Osteocyte (in vitro differentiated cells): ENCODE measurements at regions not wholly inside any gene's neighbourhood (a gene's known extent, or its start where the extent isn't known, plus 50 kb on each side); places are given as distances from the start of the nearest gene placed in this dataset.

Experiments used
- DNase-seq: peaks from one replicate; pipeline ENCODE4 v3.0.0; 2021; ENCODE audit warnings: mixed read lengths; ENCODE audit not compliant: unreplicated experiment; ENCODE audit errors: extremely low spot score
- H3K27ac Mint-ChIP-seq: one replicate; pipeline ENCODE4 v1.8.0; 2021; ENCODE audit warnings: mild to moderate bottlenecking, mixed read lengths; ENCODE audit not compliant: unreplicated experiment
- H3K27me3 Mint-ChIP-seq: one replicate; pipeline ENCODE4 v1.8.0; 2021; ENCODE audit warnings: mixed read lengths; ENCODE audit not compliant: unreplicated experiment
- H3K36me3 Mint-ChIP-seq: one replicate; pipeline ENCODE4 v1.8.0; 2021; ENCODE audit warnings: mixed read lengths; ENCODE audit not compliant: unreplicated experiment
- H3K4me1 Mint-ChIP-seq: one replicate; pipeline ENCODE4 v1.8.0; 2021; ENCODE audit warnings: mixed read lengths; ENCODE audit not compliant: unreplicated experiment
- H3K4me3 Mint-ChIP-seq: one replicate; pipeline ENCODE4 v1.8.0; 2021; ENCODE audit warnings: mild to moderate bottlenecking, moderate library complexity, mixed read lengths; ENCODE audit not compliant: unreplicated experiment
- H3K9me3 Mint-ChIP-seq: one replicate; pipeline ENCODE4 v1.8.0; 2021; ENCODE audit warnings: mixed read lengths; ENCODE audit not compliant: unreplicated experiment
- TF ChIP-seq, protein P1 (sequence below): fragments of 200-600 bp; sonication (generic); IDR thresholded peaks from 2 replicates; pipeline ENCODE4 v1.5.0; 2021; ENCODE audit warnings: antibody characterized with exemption, mild to moderate bottlenecking, moderate library complexity

DNA sequence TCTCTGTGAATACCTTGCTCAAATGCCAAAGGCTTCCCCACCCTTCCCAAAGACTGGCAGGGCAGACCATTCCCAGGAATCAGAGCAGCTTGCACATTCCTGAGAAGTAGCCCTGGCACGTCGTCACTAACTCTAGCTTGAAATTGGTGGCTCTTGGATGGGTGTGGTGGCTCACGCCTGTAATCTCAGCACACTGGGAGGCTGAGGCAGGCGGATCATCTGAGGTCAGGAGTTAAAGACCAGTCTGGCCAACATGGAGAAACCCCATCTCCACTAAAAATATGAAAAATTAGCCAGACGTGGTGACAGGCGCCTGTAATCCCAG, 108.2 kb upstream of the MPP7 start:
- Mint-ChIP-seq H3K9me3 (no peaks in the 10 kb centered on the region), H3K4me3 (no peak overlapping the region), H3K27ac (no peak overlapping the region), H3K27me3 (peaks cover 30% of the 10 kb centered on the region), H3K4me1 (no peaks in the 10 kb centered on the region), H3K36me3 (no peaks in the 10 kb centered on the region)
- no peak for DNase-seq
- TF ChIP-seq, protein P1, sequence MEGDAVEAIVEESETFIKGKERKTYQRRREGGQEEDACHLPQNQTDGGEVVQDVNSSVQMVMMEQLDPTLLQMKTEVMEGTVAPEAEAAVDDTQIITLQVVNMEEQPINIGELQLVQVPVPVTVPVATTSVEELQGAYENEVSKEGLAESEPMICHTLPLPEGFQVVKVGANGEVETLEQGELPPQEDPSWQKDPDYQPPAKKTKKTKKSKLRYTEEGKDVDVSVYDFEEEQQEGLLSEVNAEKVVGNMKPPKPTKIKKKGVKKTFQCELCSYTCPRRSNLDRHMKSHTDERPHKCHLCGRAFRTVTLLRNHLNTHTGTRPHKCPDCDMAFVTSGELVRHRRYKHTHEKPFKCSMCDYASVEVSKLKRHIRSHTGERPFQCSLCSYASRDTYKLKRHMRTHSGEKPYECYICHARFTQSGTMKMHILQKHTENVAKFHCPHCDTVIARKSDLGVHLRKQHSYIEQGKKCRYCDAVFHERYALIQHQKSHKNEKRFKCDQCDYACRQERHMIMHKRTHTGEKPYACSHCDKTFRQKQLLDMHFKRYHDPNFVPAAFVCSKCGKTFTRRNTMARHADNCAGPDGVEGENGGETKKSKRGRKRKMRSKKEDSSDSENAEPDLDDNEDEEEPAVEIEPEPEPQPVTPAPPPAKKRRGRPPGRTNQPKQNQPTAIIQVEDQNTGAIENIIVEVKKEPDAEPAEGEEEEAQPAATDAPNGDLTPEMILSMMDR, result no peak

DNA sequence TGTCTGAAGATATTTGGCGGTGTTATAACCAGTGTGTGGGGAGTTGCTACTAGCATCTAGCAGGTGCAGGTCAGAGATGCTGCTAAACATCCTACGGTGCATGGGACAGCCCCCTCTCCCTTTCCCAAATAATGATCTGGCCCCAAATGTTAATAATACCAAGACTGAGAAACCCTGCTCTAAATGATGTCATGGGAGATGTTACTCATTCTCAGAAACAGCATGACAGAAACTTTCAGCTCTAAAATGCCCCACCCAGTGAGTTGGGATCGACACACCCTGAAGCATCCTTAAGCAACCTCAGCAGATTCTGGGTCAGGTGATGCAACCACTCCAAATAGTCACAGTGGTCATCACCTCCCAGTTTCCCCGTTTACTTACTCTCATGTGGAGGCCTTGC, 108.8 kb upstream of the MPP7 start:
- DNase-seq, result no peak
- Mint-ChIP-seq H3K36me3 (no peaks in the 10 kb centered on the region), H3K4me3 (no peak overlapping the region), H3K27ac (no peak overlapping the region), H3K9me3 (no peaks in the 10 kb centered on the region), H3K4me1 (no peaks in the 10 kb centered on the region), H3K27me3 (peaks cover 32% of the 10 kb centered on the region)
- TF ChIP-seq, protein P1, result no peak

DNA sequence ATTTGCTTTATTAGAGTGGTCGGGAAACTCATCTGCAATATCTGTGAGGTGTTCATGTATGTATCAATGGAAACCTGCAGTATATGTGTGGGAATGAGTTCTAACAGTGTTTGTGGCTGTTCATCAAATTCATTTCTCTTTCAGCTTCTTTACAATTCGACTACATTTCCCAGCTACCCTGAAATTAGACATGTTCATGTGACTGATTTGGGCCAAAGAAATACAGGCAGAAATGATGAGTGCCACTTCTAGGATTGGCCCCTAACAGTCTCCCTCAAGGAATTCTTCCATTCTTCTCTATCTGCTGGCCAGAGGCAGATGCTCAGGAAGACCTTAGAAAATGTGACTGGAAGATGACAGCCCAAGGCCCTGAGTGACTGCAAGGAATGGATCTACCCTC, 114.8 kb upstream of the WAC start:
- Mint-ChIP-seq H3K4me1 (no peaks in the 10 kb centered on the region), H3K36me3 (no peaks in the 10 kb centered on the region), H3K9me3 (no peaks in the 10 kb centered on the region), H3K27ac (no peak overlapping the region), H3K27me3 (peaks cover 43% of the 10 kb centered on the region), H3K4me3 (no peak overlapping the region)
- no peak for DNase-seq
- TF ChIP-seq, protein P1, result no peak

DNA sequence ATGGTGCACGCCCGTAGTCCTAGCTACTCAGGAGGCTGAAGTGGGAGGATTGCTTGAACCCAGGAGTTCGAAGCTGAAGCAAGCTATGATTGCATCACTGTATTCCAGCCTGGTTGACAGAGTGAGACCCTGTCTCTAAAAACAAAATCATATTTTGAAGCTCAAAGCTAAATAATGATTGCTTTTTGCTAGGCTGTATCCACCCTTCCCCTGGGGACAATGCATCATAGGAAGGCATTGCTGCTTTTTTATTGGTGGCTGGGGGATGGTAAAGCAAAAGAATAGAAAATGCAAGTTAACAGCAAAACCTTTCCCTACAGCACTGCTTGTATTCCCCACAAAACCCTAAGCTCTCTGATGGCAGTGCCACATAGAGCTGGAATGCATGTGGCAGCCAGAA, 107.5 kb upstream of the WAC start:
- DNase-seq, result no peak
- Mint-ChIP-seq H3K9me3 (peaks cover 3% of the 10 kb centered on the region), H3K4me1 (peaks cover 7% of the 10 kb centered on the region), H3K4me3 (no peak overlapping the region), H3K27me3 (peaks cover 25% of the 10 kb centered on the region), H3K36me3 (peaks cover 3% of the 10 kb centered on the region), H3K27ac (no peak overlapping the region)
- TF ChIP-seq, protein P1, result no peak

DNA sequence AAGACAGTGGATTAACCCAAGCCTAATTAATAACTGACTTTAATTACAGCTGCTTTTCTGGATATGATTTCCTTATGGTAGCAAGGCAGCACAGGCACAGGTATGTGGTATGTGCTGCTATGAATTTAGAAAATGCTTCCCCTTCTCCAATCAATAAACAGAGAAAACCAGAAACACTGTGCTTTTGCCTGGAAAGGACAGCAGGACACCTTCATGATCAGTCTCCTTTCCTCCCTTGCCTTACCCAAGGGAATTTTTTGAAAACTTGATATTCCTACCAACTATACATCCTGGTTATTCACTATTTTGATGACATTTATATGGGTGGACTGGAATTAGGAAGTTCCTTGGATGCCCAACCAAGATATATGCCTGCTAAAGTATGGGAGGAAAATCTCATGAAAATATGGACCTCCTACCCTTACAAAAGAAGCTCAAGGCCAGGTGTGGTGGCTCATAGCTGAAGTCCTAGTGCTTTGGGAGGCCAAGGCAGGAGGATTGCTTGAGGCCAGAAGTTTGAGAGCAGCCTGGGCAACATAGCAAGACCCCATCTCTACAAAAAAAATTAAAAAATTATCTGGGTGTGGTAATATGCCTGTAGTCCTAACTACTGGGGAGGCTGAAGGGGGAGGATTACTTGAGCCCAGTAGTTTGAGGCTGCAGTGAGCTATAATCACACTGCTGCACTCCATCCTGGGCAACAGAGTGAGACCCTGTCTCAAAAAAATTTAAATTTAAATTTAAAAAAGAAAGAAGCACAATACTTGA, 106.3 kb upstream of the WAC start:
- peaks cover 3% of the 10 kb centered on the region for H3K36me3 Mint-ChIP-seq
- peaks cover 25% of the 10 kb centered on the region for H3K27me3 Mint-ChIP-seq
- H3K27ac Mint-ChIP-seq, result no peak overlapping the region
- H3K9me3 Mint-ChIP-seq, result peaks cover 3% of the 10 kb centered on the region
- peak; percentile 13 for DNase-seq
- TF ChIP-seq, protein P1, result no peak
- H3K4me1 Mint-ChIP-seq, result peaks cover 7% of the 10 kb centered on the region
- H3K4me3 Mint-ChIP-seq, result no peak overlapping the region
